ENCODE measurements at regions not wholly inside any gene's neighbourhood (a gene's known extent, or its start where the extent isn't known, plus 50 kb on each side); places are given as distances from the start of the nearest gene placed in this dataset.

DNA sequence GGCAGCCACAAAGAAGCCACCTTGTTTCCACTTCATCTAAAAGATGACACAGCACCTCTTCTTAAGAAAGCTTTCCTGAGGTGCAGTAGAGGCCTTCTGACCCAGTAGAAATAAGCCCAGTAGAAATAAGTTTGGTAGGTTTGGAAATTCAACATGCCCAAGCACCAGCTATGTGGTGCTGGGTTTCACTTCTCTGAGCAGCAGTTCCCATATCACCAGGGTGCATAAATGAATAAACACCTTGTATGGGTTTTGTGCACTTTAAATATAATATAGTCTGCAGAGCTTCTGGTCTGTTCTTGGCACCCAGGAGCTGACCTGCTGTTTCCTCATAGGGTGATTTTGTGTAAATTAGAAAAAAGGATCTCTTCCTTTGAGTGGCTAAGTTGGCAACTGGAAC, 492.4 kb upstream of the SORCS1 start:
- no peak for DNase-seq
- no peak overlapping the region for H3K27ac Mint-ChIP-seq
- H3K9me3 Mint-ChIP-seq = peaks cover 12% of the 10 kb centered on the region
- H3K4me1 Mint-ChIP-seq = no peaks in the 10 kb centered on the region
- H3K27me3 Mint-ChIP-seq = no peaks in the 10 kb centered on the region
- CTCF ChIA-PET = no interaction called here
- H3K4me3 Mint-ChIP-seq = no peak overlapping the region
- POLR2A ChIA-PET = interaction anchor here (0.6 kb wide), 1 partner anchor 377 kb away, joined by 4 read pairs; no protein-coding TSS in a partner anchor
- H3K36me3 Mint-ChIP-seq (ENCODE audit: low read depth) = no peaks in the 10 kb centered on the region

DNA sequence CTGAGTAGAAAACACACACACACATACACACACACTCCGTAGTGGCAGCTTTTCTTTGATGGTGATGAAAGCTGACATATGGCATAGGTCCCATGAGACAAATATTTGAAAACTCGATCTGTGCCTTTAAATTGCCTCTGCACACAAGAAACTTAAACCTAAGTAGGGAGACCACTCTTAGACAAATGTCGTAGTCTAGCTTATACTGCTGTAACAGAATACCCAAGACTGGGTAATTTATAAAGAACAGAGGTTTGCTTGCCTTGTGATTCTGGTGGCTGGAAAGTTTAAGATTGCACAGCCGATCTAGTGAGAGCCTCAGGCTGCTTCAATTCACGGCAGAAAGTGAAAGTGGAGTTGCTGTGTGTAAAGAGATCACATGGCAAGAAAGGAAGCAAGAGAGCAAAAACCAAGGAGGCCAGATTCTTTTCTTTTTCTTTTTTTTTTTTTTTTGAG, 489.4 kb upstream of the SORCS1 start:
- Mint-ChIP-seq H3K4me1 (no peaks in the 10 kb centered on the region), H3K9me3 (peaks cover 17% of the 10 kb centered on the region), H3K27me3 (no peaks in the 10 kb centered on the region), H3K4me3 (no peak overlapping the region), H3K36me3 (ENCODE audit: low read depth) (no peaks in the 10 kb centered on the region), H3K27ac (no peak overlapping the region)
- ChIA-PET POLR2A (no interaction called here), CTCF (no interaction called here)
- DNase-seq = no peak

DNA sequence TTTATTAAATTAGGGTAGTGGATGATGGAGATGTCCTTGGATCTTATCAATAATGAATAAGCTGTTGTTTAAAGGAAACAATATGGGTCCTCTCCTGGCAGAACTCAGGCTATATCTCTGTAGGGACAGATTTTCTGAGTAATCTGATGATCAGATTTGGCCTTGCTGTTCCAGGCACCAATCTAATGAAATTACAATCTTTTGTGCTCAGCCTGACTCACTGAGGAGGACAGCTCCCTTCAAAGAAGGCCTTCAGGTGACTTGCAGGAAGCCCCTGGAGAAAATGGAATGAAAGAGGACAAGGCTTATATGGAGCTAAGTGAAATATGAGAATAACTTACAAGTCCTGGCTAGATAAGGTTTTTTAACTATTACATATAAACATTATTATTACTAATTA, 486.4 kb upstream of the SORCS1 start:
- no peaks in the 10 kb centered on the region for H3K27me3 Mint-ChIP-seq
- CTCF ChIA-PET = no interaction called here
- H3K4me3 Mint-ChIP-seq = no peak overlapping the region
- no peak for DNase-seq
- H3K9me3 Mint-ChIP-seq = peaks cover 21% of the 10 kb centered on the region
- POLR2A ChIA-PET = no interaction called here
- H3K36me3 Mint-ChIP-seq (ENCODE audit: low read depth) = no peaks in the 10 kb centered on the region
- H3K4me1 Mint-ChIP-seq = no peaks in the 10 kb centered on the region
- no peak overlapping the region for H3K27ac Mint-ChIP-seq

DNA sequence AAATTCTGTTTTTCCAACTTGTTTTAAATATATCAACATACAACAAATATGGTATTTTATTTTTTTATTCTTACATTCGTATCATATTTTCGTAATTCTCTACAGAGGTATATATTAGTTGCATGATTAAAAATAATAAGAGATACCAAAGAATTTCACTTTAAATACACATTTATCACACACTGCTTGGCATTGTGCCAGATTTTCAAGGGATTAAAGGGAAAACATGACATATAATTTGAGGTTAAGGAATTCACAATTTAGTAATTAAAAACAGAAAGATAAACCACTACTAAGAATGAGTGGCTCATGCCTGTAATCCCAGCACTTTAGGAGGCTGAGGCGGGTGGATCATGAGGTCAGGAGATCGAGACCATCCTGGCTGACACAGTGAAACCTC, 484.7 kb upstream of the SORCS1 start:
- H3K27me3 Mint-ChIP-seq = no peaks in the 10 kb centered on the region

DNA sequence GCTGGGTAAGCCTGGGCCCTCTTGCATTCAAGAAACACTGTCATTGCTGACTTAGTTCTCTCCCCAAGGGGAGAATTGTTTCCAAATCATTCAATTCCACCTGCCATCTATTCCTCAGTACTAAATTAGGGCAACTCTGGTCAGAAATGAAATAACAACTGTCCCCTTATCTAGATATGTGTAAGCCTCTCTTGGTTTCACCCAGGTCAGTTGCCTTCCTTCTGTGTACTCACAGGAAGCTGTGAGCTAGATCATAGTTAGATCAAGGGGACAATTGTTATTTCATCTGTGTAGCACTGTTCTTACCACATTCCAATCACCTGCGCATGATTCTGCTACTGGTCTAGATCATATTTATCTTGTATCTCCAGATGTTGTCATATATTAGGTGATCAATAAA, 483.0 kb upstream of the SORCS1 start:
- CTCF ChIA-PET = no interaction called here
- peaks cover 17% of the 10 kb centered on the region for H3K9me3 Mint-ChIP-seq
- H3K4me3 Mint-ChIP-seq = no peak overlapping the region
- H3K4me1 Mint-ChIP-seq = no peaks in the 10 kb centered on the region
- H3K27me3 Mint-ChIP-seq = no peaks in the 10 kb centered on the region
- POLR2A ChIA-PET = no interaction called here
- DNase-seq = no peak
- no peak overlapping the region for H3K27ac Mint-ChIP-seq
- no peaks in the 10 kb centered on the region for H3K36me3 Mint-ChIP-seq (ENCODE audit: low read depth)

More for the DNA sequence above, 484.7 kb upstream of the SORCS1 start:
- no peak overlapping the region for H3K4me3 Mint-ChIP-seq
- no peaks in the 10 kb centered on the region for H3K36me3 Mint-ChIP-seq (ENCODE audit: low read depth)
- CTCF ChIA-PET = no interaction called here
- H3K4me1 Mint-ChIP-seq = no peaks in the 10 kb centered on the region
- H3K9me3 Mint-ChIP-seq = peaks cover 16% of the 10 kb centered on the region
- no peak for DNase-seq
- no peak overlapping the region for H3K27ac Mint-ChIP-seq
- POLR2A ChIA-PET = no interaction called here

DNA sequence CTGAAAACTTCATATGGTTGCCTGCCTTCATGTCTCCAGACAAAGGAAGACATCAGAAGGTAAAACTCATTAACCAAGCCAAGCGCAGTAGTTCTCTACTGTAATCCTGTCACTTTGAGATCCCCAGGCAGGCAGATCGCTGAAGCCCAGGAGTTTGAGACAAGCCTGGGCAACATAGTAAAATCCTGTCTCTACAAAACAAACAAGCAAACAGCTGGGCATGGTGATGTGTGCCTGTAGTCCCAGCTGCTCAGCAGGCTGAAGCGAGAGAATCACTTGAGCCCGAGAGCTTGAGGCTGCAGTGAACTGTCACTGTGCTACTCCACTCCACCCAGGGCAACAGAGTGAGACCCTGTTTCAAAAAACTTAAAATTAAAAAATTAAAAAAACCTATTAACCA, 467.4 kb upstream of the SORCS1 start:
- ChIA-PET CTCF (no interaction called here), POLR2A (no interaction called here)
- Mint-ChIP-seq H3K36me3 (ENCODE audit: low read depth) (no peaks in the 10 kb centered on the region), H3K27ac (no peak overlapping the region), H3K27me3 (no peaks in the 10 kb centered on the region), H3K9me3 (peaks cover 19% of the 10 kb centered on the region), H3K4me3 (no peak overlapping the region), H3K4me1 (no peaks in the 10 kb centered on the region)
- DNase-seq = no peak

DNA sequence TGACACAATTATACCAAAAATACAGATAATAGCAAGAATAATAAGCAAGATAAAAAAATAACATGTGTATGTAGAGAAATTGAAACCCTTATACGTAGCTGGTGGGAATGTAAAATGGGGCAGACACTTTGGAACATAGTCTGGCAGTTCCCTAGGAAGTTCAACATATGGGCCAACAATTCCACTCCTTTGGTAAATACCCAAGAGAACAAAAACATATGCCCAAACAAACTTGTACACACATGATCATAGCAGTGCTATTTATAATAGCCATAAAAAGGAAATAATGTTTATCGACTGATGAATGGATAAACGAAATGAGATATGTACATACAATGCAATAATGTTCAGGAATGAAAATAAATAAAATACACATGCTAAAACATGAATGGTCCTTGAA, 462.4 kb upstream of the SORCS1 start:
- peaks cover 5% of the 10 kb centered on the region for H3K9me3 Mint-ChIP-seq
- CTCF ChIA-PET = no interaction called here
- H3K36me3 Mint-ChIP-seq (ENCODE audit: low read depth) = no peaks in the 10 kb centered on the region

DNA sequence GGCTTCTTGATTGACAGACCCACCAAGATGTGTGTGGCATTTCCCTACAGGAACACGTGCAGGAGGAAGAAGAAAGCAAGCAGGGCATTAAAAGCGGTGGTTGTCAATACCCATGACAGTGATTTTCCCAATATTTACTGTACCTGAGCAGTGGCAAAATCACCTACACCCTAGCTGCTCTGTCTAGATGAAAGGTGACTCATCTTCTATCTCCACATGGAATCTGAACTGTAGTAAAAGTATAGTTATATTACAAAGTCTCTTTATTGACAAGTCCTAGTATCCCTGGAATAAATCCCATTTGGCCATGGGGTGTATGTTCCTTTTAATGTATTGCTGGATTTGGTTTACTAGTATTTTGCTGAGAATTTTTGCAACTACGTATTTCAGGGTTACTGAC, 458.8 kb upstream of the SORCS1 start:
- H3K4me3 Mint-ChIP-seq = no peak overlapping the region
- no peaks in the 10 kb centered on the region for H3K4me1 Mint-ChIP-seq
- no peaks in the 10 kb centered on the region for H3K36me3 Mint-ChIP-seq (ENCODE audit: low read depth)
- no peaks in the 10 kb centered on the region for H3K27me3 Mint-ChIP-seq
- no peak overlapping the region for H3K27ac Mint-ChIP-seq
- POLR2A ChIA-PET = no interaction called here
- CTCF ChIA-PET = no interaction called here
- DNase-seq = no peak
- peaks cover 17% of the 10 kb centered on the region for H3K9me3 Mint-ChIP-seq

More for the DNA sequence above, 462.4 kb upstream of the SORCS1 start:
- POLR2A ChIA-PET = no interaction called here
- no peak overlapping the region for H3K27ac Mint-ChIP-seq
- H3K4me1 Mint-ChIP-seq = no peaks in the 10 kb centered on the region
- H3K4me3 Mint-ChIP-seq = no peak overlapping the region
- no peaks in the 10 kb centered on the region for H3K27me3 Mint-ChIP-seq
- DNase-seq = no peak

DNA sequence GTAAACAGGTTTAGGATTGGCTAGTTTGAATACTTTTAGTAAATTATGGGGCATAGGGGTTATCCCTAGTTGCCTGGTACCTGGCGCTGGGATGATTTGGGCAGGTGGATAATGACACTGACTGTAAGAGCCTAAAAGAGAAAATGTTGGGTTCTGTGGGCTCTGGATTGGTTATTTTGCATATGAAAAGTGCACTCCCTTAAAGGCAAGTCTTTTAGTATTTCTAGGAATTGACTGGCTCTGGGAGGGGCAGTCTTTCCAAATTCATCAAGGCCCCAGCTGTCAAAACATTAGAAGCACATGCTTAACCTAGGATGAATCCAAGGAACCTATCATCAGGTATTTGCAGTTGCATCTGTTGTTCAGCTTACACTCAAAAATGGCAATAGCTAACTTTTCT, 454.6 kb upstream of the SORCS1 start:
- CTCF ChIA-PET = no interaction called here
- Mint-ChIP-seq H3K27me3 (no peaks in the 10 kb centered on the region), H3K27ac (no peak overlapping the region), H3K9me3 (peaks cover 22% of the 10 kb centered on the region), H3K4me3 (no peak overlapping the region), H3K36me3 (ENCODE audit: low read depth) (no peaks in the 10 kb centered on the region), H3K4me1 (no peaks in the 10 kb centered on the region)
- no peak for DNase-seq
- POLR2A ChIA-PET = no interaction called here

DNA sequence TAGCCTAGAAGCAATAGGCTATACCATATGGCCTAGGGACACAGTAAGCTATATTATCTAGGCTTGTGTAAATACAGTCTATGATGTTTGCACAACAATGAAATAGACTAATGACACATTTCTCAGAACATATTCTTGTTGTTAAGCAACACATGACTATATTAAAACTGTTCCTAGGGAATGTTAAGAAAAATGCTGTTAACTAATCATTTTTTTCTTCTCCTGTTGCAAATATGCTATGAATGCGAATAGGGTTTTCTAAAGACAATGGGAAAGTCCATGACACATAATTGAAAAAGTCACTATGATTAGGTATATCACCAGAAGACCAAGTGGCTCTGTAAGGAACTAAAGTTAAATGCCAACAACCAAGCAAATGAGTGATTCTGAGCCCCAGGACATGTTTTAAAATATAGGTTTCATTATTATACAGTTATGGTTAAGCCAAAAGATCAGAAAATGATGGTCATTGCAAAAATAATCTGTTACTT, 454.0 kb upstream of the SORCS1 start:
- POLR2A ChIA-PET = no interaction called here
- H3K27ac Mint-ChIP-seq = no peak overlapping the region

DNA sequence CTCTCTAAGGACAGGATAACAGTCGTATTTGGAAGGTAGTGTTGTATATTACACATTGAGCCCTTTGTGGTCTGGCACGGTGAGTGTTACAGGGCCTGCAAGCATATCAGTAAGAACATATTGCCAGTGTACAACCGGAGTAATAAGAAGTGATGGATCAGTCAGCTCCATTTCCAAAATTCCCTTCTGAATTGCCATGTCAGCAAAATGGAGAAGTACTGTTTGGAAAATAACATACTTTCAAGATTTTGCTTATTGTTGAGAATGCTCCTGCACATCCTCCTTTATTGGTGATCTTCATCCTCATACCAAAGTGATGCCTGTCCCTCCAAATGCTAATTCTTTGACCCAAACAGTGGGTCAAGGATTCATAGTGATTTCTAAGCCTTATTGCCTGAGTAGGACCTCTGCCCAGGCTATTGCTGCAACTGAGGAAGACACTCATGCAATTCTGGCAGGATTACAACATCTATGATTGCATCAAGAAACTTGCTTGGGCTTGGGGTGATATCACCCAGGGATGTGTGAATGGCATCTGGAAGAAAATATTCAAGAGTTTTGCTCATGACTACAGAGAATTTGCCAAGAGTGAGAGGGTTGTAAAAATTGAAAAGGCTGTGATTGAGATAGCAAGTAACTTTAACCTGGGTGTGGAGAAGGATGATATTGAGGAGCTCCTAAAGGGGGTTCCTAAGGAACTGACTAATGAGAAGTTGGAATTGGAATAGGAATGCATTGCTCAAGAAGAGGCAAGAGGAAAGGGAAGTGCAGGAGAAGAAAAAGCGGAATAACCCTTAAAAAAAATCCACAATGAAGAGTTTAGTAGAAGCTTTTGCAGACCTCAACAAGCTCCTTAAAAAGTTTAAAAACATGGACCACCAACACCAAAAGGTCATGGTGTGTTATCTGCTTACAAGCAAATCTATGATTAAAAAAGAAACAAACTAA, 452.2 kb upstream of the SORCS1 start:
- H3K27me3 Mint-ChIP-seq = no peaks in the 10 kb centered on the region
- ChIA-PET POLR2A (no interaction called here), CTCF (no interaction called here)
- no peaks in the 10 kb centered on the region for H3K4me1 Mint-ChIP-seq
- no peak for DNase-seq
- peaks cover 22% of the 10 kb centered on the region for H3K9me3 Mint-ChIP-seq
- H3K36me3 Mint-ChIP-seq (ENCODE audit: low read depth) = no peaks in the 10 kb centered on the region
- H3K27ac Mint-ChIP-seq = no peak overlapping the region
- H3K4me3 Mint-ChIP-seq = no peak overlapping the region

More for the DNA sequence above, 454.0 kb upstream of the SORCS1 start:
- Mint-ChIP-seq H3K9me3 (peaks cover 22% of the 10 kb centered on the region), H3K4me3 (no peak overlapping the region), H3K4me1 (no peaks in the 10 kb centered on the region), H3K27me3 (no peaks in the 10 kb centered on the region), H3K36me3 (ENCODE audit: low read depth) (no peaks in the 10 kb centered on the region)
- CTCF ChIA-PET = no interaction called here
- no peak for DNase-seq

DNA sequence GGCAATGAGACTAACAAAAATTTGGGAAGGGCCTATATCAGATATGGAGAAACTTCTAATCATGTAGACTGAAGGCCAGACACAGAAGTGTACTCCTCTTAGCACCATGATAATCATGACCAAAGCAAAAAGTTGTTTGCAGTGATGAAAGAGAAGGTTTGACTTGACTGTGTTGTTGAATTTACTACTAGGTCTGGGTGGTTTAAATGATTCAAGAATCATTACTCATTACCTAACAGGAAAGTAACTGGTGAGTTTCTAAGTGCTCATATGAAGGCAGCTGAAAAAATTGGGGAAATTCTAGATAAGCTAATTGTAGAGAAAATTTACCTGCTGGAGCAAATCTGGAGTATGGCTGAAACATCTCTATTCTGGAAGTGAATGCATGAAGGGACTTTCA, 451.5 kb upstream of the SORCS1 start:
- Mint-ChIP-seq H3K4me1 (no peaks in the 10 kb centered on the region), H3K9me3 (peaks cover 22% of the 10 kb centered on the region), H3K27ac (no peak overlapping the region), H3K4me3 (no peak overlapping the region), H3K36me3 (ENCODE audit: low read depth) (no peaks in the 10 kb centered on the region), H3K27me3 (no peaks in the 10 kb centered on the region)
- DNase-seq = no peak
- ChIA-PET POLR2A (no interaction called here), CTCF (no interaction called here)

DNA sequence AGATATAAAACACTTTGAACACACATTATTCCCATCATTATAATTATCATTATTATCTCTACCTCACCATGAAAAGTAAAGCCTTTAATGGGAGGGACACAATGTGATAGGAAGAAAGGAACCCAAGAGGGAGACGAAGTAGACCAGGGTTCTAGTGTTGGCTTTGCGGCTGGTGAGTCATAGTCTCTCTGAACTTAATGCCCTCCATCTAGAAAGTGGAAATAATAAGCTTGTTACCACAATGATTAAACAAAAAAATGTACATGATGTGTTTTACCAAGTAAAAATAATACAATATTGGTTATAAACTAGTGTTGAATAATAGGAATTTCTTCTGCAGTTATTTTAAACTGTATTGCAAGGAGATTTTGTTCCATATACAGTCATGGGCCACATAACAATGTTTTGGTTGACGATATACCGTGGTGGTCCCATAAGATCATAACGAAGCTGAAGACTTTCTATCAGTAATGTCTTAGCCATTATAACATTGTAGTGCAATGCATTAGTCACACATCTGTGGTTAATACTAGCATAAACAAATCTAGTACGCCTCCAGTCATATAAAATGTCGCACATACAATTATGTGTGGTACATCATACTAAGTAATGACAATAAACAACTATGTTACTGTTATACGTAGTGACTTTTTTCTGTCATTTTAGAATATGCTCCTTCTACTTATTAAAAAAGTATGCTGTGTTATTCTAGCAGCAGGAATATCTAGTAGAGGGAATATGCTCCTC, 450.6 kb upstream of the SORCS1 start:
- Mint-ChIP-seq H3K9me3 (peaks cover 18% of the 10 kb centered on the region), H3K36me3 (ENCODE audit: low read depth) (no peaks in the 10 kb centered on the region), H3K4me3 (no peak overlapping the region), H3K4me1 (no peaks in the 10 kb centered on the region), H3K27me3 (no peaks in the 10 kb centered on the region), H3K27ac (no peak overlapping the region)
- DNase-seq = no peak
- ChIA-PET POLR2A (no interaction called here), CTCF (no interaction called here)

DNA sequence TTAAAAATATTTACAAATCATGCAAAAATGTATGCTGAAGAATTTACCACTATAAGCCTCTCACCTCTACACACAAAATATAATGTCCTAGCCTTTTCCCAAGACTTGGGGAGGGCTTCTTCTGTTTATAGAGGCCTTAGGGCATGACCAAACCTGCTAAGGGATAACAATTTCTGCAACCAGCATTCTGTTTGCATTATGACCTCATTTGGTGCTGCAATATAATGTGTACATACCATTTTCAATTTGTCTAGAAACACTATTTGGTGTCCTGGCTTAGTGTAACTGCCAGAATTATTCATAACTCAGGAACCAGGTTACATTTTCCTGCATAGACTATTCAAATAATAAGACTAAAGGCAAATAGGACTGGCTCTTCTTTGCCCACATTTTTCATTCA, 446.6 kb upstream of the SORCS1 start:
- Mint-ChIP-seq H3K4me3 (no peak overlapping the region), H3K27ac (no peak overlapping the region), H3K4me1 (no peaks in the 10 kb centered on the region), H3K36me3 (ENCODE audit: low read depth) (no peaks in the 10 kb centered on the region), H3K27me3 (no peaks in the 10 kb centered on the region), H3K9me3 (no peaks in the 10 kb centered on the region)
- CTCF ChIA-PET = no interaction called here
- POLR2A ChIA-PET = no interaction called here
- no peak for DNase-seq
